HG02678 (cell line): ENCODE measurements at regions not wholly inside any gene's neighbourhood (a gene's known extent, or its start where the extent isn't known, plus 50 kb on each side); places are given as distances from the start of the nearest gene placed in this dataset.
"Not testable (repeated sequence)": the region's sequence is repeated elsewhere in the genome, so short reads cannot be mapped to it uniquely, and the experiment has no call there.

ENCODE experiments used
- ATAC-seq: cut with Tn5 transposase; IDR thresholded peaks from one replicate; pipeline ENCODE4 v1.9.1; 2021; ENCODE audit warnings: mild to moderate bottlenecking, moderate library complexity; ENCODE audit not compliant: unreplicated experiment

- no peak for ATAC-seq
Observed at GRCh38 chr9:113664181-113664875, 200.8 kb downstream of the RGS3 start.

GRCh38 chr9:113665064-113665463 is 201.5 kb downstream of the RGS3 start:
- no peak for ATAC-seq

GRCh38 chr9:113665756-113666155 is 202.2 kb downstream of the RGS3 start:
- no peak for ATAC-seq

- no peak for ATAC-seq
Observed at GRCh38 chr9:113668061-113668460, 204.5 kb downstream of the RGS3 start.

GRCh38 chr9:113669522-113670115 is 206.1 kb downstream of the RGS3 start:
- ATAC-seq: no peak

DNA sequence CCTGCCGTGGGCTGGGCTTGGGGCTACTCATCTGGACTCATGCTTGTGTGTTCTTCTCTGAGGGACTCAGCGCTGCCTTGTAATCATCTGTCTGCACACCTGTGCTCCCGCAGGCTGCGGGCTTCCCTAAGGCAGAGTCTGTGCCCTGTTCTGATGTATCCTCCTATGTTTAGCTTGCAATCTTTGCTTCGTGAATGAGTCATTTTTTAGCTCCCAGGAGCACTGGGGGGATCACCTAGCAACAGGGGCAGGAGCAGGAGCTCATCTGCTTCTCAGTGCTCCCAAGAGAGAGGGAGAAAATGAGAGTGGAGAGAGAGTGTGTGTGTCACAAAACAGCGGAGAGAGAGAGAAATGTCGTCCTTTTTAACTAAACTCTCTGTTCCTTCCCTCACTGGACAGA is 202.4 kb upstream of the ZNF618 start:
- ATAC-seq: no peak

- ATAC-seq: no peak
Observed at GRCh38 chr9:113674436-113674835, 201.7 kb upstream of the ZNF618 start.

- no peak for ATAC-seq
Observed at GRCh38 chr9:113675475-113675941, 200.6 kb upstream of the ZNF618 start.

GRCh38 chr9:113677057-113677456 is 199.1 kb upstream of the ZNF618 start:
- no peak for ATAC-seq

GRCh38 chr9:113677569-113677968 is 198.5 kb upstream of the ZNF618 start:
- ATAC-seq: no peak

- no peak for ATAC-seq
Observed at GRCh38 chr9:113678119-113678858, 197.8 kb upstream of the ZNF618 start.

DNA sequence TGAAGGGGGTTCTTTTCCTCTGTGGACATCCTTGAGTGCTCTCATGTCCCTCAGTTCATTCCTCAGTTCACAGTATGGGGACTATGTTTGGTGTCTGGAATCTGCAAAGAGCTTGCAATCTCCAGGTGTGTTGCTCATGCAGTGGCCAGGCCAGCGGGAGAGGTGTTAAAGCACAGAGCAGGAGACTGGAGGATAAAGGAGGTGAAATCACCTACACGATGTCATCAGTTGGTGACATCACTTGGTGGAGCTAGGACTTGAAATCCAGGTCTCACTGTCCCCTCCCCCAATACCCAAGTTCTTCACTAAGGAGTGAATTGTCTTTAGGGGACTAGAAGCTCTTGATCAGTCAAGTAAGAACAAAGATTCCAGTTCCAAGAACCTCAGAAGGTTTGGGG is 197.3 kb upstream of the ZNF618 start:
- ATAC-seq: no peak

DNA sequence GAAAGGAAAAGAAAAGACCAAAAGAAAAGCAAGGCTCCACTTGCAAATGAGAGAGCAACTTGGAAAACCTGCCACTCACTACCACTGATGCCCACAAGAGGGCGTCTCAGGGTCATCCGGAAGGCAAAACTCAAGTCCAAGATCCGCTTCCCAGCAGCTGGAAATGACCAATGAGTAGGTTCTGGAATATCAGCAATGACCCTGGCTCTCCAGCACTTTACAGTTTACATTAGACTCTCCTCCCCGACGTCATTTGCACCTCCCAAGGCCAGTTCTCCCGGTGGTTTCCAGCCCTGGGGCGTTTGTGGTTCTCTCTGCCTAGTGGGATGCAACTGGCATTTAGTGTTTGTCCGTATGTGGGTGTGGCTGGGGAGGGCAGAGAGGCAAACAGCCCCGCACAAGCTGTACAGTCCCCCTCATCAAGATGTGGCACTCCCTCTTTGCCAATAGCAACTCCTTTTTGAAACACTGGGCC is 193.8 kb upstream of the ZNF618 start:
- ATAC-seq: no peak

- ATAC-seq: not testable (repeated sequence)
Observed at GRCh38 chr9:113685636-113686035, 190.5 kb upstream of the ZNF618 start.

GRCh38 chr9:113687107-113687679 is 188.9 kb upstream of the ZNF618 start:
- no peak for ATAC-seq

DNA sequence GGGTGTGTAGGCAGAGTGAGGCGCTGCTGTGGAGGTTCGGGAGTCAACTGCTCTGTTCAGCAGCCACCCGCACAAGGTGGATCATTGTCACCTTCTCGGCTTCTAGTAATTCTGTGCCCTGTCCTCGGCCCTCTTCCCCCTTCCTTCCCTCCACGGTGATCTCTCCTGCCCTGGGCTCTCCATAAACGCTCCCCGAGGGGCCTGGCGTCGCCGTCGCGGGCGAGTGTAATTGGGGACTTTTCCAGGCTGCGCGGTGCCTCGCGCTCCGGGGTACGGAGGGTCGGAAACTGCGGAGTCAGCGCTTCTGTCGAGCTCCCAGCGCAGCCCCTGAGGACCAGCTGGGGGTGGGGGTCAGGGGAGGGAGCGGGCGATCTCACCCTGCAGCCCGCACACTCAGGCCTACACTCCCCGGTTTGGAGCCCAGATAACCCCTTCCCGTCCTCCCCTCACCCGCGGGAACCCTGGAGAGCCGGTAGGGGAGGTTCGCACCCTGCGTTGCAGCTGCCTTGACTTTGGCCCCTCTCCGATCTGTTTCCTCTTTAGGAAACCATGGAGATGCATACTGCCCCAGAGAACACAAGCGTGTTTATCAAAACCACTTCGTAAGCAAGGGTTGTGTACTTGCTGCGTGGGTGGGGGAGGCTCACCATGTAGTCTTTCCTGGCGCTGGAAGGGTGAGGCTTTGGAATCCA is 188.3 kb upstream of the ZNF618 start:
- ATAC-seq: no peak

- no peak for ATAC-seq
Observed at GRCh38 chr9:113690055-113690740, 185.9 kb upstream of the ZNF618 start.

DNA sequence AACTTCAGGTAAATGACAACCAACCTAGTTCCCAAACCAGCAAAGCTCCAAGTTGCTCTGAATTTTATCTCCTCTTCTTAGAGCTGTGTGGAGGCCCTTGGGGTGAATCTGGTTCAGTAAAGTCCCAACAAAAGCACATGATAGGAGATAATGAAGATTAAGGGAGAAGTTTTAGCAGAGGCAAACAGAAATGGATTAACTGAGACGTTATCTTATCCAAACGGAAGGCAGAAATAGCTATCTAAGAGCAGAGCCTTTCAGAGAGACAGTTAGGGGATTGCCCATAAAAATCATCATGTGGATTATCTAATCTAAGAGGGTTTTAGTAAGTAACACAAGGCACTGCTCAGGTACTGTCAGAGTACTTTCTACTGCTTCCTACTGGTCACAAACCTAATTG is 183.9 kb upstream of the ZNF618 start:
- no peak for ATAC-seq

GRCh38 chr9:113694912-113695311 is 181.2 kb upstream of the ZNF618 start:
- ATAC-seq: no peak

GRCh38 chr9:113695440-113695851 is 180.7 kb upstream of the ZNF618 start:
- no peak for ATAC-seq
